GM19035 (cell line): ENCODE measurements at regions not wholly inside any gene's neighbourhood (a gene's known extent, or its start where the extent isn't known, plus 50 kb on each side); places are given as distances from the start of the nearest gene placed in this dataset.

Experiments
- ATAC-seq: cut with Tn5 transposase; IDR thresholded peaks from one replicate; pipeline ENCODE4 v1.9.1; 2021; ENCODE audit not compliant: unreplicated experiment

- ATAC-seq = no peak
These were observed 102.7 kb downstream of the UCHL1 start for GRCh38 chr4:41359422-41359775.

- ATAC-seq = no peak
These were observed 103.1 kb downstream of the UCHL1 start for GRCh38 chr4:41359836-41360213.

- ATAC-seq = no peak
These were observed 103.6 kb downstream of the UCHL1 start for GRCh38 chr4:41360214-41360920.

- ATAC-seq = no peak
These were observed 104.4 kb downstream of the UCHL1 start for GRCh38 chr4:41360921-41361793.

- ATAC-seq = no peak
These were observed 105.2 kb downstream of the UCHL1 start for GRCh38 chr4:41361794-41362526.

GRCh38 chr4:41362621-41363383 is 106.1 kb downstream of the UCHL1 start:
- ATAC-seq = no peak

- no peak for ATAC-seq
These were observed 106.8 kb downstream of the UCHL1 start for GRCh38 chr4:41363384-41363981.

GRCh38 chr4:41364876-41365275 is 108.1 kb downstream of the UCHL1 start:
- ATAC-seq = no peak

- no peak for ATAC-seq
These were observed 109.0 kb downstream of the UCHL1 start for GRCh38 chr4:41365681-41366080.

- no peak for ATAC-seq
These were observed 110.3 kb downstream of the UCHL1 start for GRCh38 chr4:41366911-41367517.

GRCh38 chr4:41369680-41370079 is 113.0 kb downstream of the UCHL1 start:
- ATAC-seq = no peak

GRCh38 chr4:41373221-41373620 is 116.5 kb downstream of the UCHL1 start:
- no peak for ATAC-seq

- ATAC-seq = no peak
These were observed 117.8 kb downstream of the UCHL1 start for GRCh38 chr4:41374490-41374889.

- no peak for ATAC-seq
These were observed 118.8 kb downstream of the UCHL1 start for GRCh38 chr4:41375561-41375960.

GRCh38 chr4:41377196-41377595 is 120.5 kb downstream of the UCHL1 start:
- no peak for ATAC-seq

- ATAC-seq = no peak
These were observed 122.5 kb downstream of the UCHL1 start for GRCh38 chr4:41379230-41379629.

- ATAC-seq = no peak
These were observed 123.9 kb downstream of the UCHL1 start for GRCh38 chr4:41380511-41381157.

- ATAC-seq = no peak
These were observed 124.7 kb downstream of the UCHL1 start for GRCh38 chr4:41381384-41381783.

- no peak for ATAC-seq
These were observed 128.3 kb downstream of the UCHL1 start for GRCh38 chr4:41384992-41385391.

- ATAC-seq = no peak
These were observed 128.8 kb downstream of the UCHL1 start for GRCh38 chr4:41385481-41385880.
